ENCODE measurements at regions not wholly inside any gene's neighbourhood (a gene's known extent, or its start where the extent isn't known, plus 50 kb on each side); places are given as distances from the start of the nearest gene placed in this dataset.

DNA sequence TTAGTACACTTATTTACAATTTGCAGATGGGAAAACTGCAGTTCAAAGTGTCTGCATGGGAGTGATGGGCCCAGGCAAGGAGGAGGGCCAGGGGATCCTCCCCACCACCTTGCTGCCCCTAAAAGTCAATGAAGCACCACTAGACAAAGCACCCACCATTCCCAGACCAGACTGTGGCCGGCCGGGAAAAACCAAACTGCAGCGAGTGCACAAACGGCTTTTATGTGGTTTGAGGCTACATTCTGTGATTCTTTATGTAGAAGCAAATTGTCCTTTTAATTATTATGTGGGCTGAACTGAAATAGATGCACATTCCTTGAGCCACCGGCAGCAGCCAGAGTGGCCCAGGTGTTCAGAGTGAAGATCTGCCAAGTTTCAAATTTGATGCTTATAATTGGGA, 585.3 kb upstream of the KLF4 start:
- H3K27ac ChIP-seq = no peak overlapping the region
- TF ChIP-seq, protein P1, sequence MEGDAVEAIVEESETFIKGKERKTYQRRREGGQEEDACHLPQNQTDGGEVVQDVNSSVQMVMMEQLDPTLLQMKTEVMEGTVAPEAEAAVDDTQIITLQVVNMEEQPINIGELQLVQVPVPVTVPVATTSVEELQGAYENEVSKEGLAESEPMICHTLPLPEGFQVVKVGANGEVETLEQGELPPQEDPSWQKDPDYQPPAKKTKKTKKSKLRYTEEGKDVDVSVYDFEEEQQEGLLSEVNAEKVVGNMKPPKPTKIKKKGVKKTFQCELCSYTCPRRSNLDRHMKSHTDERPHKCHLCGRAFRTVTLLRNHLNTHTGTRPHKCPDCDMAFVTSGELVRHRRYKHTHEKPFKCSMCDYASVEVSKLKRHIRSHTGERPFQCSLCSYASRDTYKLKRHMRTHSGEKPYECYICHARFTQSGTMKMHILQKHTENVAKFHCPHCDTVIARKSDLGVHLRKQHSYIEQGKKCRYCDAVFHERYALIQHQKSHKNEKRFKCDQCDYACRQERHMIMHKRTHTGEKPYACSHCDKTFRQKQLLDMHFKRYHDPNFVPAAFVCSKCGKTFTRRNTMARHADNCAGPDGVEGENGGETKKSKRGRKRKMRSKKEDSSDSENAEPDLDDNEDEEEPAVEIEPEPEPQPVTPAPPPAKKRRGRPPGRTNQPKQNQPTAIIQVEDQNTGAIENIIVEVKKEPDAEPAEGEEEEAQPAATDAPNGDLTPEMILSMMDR (IDR thresholded peaks at IDR 0.05) = no peak
- TF ChIP-seq ZFX (IDR thresholded peaks at IDR 0.05; ENCODE audit: borderline replicate concordance) = no peak

DNA sequence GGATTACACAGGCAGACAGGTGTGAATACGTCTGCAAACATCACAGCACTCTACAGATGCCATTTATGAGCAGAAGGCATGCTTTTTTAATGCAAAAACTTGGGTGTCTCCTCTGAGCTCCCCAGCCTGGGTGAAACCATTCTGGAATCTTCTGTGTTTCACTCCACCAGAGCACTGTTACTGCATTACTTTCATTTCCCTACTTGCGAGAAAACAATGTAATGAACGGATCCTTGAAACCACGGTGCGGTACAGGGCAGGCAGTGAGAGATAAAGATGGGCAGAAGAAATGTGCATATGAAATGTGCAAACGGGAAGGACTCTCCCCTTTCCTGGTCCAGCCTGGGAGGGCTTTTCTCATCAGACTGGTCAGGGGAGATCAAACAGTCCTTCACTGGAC, 584.3 kb upstream of the KLF4 start:
- H3K27ac ChIP-seq = no peak overlapping the region
- TF ChIP-seq, protein P1 (IDR thresholded peaks at IDR 0.05) = no peak
- no peak for TF ChIP-seq ZFX (IDR thresholded peaks at IDR 0.05; ENCODE audit: borderline replicate concordance)

DNA sequence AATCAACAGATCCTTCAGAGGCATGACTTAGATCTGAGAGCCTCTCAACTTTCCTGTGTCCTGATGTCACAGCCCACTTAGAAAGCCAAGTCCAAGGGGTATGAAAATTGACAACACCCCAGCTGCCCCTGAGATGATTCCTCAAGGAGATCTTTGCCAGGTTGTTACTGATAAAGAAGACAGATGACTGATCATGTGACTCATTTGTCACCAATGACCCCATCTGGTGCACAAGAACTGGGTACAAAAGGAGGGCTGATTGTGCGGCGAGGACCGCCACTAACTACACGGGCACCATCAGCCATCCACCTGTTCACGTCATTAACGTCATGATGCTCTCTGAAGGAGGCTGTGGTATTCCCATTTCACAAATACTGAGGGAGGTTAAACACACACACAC, 583.2 kb upstream of the KLF4 start:
- no peak for TF ChIP-seq ZFX (IDR thresholded peaks at IDR 0.05; ENCODE audit: borderline replicate concordance)
- TF ChIP-seq, protein P1 (IDR thresholded peaks at IDR 0.05) = no peak
- H3K27ac ChIP-seq = no peak overlapping the region

DNA sequence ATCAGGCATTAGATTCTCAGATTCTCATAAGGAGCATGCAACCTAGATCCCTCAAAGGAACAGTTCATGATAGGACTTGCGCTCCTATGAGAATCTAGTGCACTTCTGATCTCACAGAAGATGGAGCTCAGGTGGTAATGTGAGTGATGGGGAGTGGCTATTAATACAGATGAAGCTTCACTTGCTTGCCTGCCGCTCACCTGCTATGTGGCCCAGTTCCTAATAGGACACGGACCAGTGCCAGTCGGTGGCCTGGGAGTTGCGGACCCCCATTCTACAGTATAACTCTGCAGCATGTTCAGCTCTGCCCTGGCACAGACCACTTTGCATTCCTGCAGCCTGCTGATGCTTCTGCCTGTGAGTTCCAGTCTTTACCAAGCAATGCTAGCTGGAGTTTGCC, 581.3 kb upstream of the KLF4 start:
- TF ChIP-seq, protein P1 (IDR thresholded peaks at IDR 0.05) = no peak
- no peak for TF ChIP-seq ZFX (IDR thresholded peaks at IDR 0.05; ENCODE audit: borderline replicate concordance)

DNA sequence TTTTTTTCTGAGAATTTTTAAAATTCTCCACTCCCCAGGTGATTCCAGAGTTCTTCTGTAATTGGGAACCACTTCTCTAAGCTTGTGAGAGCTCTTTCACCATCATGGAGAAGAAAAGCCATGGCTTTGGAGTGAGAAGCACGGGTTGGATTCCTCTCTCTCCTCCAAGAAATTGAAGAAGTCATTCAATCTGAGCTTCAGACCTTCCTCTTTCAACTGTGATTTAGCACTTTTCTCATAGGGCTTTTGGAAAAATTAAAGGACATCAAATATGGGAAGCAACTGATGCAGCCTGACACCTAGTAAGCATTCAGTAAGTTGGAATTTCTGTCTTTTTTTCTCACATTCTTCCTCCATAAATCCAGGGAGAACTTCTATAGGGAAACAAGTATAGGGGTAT, 580.4 kb upstream of the KLF4 start:
- H3K27ac ChIP-seq = no peak overlapping the region
- TF ChIP-seq, protein P1 (IDR thresholded peaks at IDR 0.05) = no peak
- TF ChIP-seq ZFX (IDR thresholded peaks at IDR 0.05; ENCODE audit: borderline replicate concordance) = no peak

More for the DNA sequence above, 581.3 kb upstream of the KLF4 start:
- no peak overlapping the region for H3K27ac ChIP-seq

DNA sequence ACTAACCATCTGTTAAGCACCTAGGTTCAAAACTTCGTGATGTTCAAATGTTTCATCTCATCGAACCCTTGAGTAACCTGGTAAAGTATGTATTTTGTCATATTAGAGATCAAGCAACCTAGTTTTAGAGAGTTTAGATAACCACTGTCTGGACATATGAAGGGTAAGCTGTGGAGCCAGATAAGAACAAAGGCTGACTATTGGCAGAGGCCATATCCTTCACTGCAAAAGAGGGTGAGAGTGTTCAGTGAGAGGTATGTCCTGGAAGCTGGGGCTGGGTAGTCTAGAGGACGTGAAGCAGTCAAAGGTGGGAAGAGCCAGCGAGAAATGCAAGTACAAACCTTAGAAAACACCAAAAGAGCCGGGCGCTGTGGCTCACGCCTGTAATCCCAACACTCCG, 573.1 kb upstream of the KLF4 start:
- H3K27ac ChIP-seq = no peak overlapping the region
- TF ChIP-seq ZFX (IDR thresholded peaks at IDR 0.05; ENCODE audit: borderline replicate concordance) = no peak
- TF ChIP-seq, protein P1 (IDR thresholded peaks at IDR 0.05) = no peak

DNA sequence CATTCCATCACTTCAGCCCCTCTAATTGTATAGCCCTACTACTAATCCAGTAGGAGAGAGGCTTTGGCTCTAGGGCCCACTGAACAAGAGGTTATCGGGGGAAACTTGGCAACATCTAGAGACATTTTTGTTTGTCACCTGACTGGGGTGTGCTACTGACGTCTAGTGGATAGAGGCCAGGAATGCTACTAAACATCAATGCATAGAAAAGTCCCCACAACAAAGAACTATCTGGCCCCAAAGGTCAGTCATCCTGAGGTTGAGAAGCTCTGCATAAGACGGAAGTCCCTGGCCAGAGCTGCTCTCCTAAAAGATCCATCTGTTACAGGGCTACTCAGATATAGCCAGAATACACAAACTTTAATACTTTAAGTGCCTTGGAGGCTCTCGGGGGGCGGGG, 570.6 kb upstream of the KLF4 start:
- TF ChIP-seq, protein P1 (IDR thresholded peaks at IDR 0.05) = no peak
- no peak for TF ChIP-seq ZFX (IDR thresholded peaks at IDR 0.05; ENCODE audit: borderline replicate concordance)

More for the DNA sequence above, 570.6 kb upstream of the KLF4 start:
- no peak overlapping the region for H3K27ac ChIP-seq

All from 22Rv1 (cell line).